Stimulated activated CD8-positive, alpha-beta memory T cell treated with anti-CD3 and anti-CD28 coated beads, Interleukin-7, amount 100 ng/mL, for 4 hours (primary cell): ENCODE measurements at regions not wholly inside any gene's neighbourhood (a gene's known extent, or its start where the extent isn't known, plus 50 kb on each side); places are given as distances from the start of the nearest gene placed in this dataset.

Experiments
- DNase-seq, 2 donors: peaks; one replicate each; pipeline ENCODE4 v3.0.0-alpha.2; 2020; ENCODE audit warnings: low read depth in 2 of 2

GRCh38 chr22:49097171-49097925 lies 730.3 kb downstream of the BRD1 start:
- DNase-seq: no peak

DNA sequence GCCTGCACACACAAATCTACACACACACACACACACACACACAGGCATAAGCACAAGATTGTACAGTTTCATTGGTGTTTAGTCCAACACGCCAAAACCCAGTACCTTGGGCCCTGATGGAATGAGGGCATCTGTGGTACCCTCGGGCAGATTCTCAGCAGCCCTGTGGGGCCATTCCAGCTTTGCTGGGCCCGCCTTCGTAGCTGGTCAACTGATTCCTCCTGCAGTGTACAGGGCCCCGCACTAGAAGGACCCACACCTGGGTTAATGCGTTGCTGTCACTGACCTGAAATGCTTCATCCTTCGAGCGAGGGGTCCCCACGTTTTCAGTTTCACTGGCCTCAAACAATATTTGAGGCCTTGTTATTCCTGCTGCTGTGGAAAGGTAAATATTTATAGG lies 731.2 kb downstream of the BRD1 start:
- DNase-seq: no peak

GRCh38 chr22:49095366-49095765 lies 732.3 kb downstream of the BRD1 start:
- no peak for DNase-seq

- DNase-seq: no peak
Observed at GRCh38 chr22:49094858-49095257, 732.8 kb downstream of the BRD1 start.

GRCh38 chr22:49094151-49094550 lies 733.5 kb downstream of the BRD1 start:
- DNase-seq: no peak

- DNase-seq: no peak
Observed at GRCh38 chr22:49093192-49093880, 734.3 kb downstream of the BRD1 start.

DNA sequence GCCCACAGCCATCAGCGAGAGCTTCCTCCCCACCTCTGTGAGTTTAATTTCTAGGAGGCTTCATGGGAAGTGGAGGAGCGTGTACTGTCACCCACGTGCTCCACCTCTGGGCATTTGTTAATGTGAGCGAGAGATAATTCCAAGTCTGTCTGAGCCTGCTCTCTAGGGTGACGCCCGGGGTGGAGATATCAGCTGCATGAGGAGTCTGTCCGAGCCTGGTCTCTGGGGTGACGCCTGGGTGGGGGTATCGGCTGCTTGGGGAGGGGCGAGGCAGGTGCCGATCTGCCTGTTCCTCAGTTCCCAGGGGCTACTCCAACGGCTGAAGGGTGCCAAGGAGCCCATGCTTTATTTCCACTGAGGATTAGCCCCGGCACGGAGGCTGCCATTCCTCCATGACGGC lies 735.0 kb downstream of the BRD1 start:
- DNase-seq: no peak

- DNase-seq: no peak
Observed at GRCh38 chr22:49091917-49092545, 735.6 kb downstream of the BRD1 start.

GRCh38 chr22:49091451-49091850 lies 736.2 kb downstream of the BRD1 start:
- DNase-seq: no peak

DNA sequence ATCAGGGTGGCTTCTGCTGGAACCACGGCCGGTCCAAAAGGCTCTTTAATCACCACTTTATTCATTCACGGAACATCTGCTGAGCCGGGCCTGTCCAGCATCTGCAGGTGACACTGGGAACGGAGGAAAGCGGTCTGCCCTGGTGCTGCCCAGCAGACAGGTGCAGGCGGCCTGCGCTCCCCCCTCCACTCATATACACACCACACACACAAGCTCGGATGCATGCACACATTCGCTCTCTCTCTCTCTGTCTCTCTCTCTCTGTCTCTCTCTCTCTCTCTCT lies 736.9 kb downstream of the BRD1 start:
- DNase-seq: no peak

GRCh38 chr22:49090061-49090852 lies 737.4 kb downstream of the BRD1 start:
- DNase-seq: no peak

DNA sequence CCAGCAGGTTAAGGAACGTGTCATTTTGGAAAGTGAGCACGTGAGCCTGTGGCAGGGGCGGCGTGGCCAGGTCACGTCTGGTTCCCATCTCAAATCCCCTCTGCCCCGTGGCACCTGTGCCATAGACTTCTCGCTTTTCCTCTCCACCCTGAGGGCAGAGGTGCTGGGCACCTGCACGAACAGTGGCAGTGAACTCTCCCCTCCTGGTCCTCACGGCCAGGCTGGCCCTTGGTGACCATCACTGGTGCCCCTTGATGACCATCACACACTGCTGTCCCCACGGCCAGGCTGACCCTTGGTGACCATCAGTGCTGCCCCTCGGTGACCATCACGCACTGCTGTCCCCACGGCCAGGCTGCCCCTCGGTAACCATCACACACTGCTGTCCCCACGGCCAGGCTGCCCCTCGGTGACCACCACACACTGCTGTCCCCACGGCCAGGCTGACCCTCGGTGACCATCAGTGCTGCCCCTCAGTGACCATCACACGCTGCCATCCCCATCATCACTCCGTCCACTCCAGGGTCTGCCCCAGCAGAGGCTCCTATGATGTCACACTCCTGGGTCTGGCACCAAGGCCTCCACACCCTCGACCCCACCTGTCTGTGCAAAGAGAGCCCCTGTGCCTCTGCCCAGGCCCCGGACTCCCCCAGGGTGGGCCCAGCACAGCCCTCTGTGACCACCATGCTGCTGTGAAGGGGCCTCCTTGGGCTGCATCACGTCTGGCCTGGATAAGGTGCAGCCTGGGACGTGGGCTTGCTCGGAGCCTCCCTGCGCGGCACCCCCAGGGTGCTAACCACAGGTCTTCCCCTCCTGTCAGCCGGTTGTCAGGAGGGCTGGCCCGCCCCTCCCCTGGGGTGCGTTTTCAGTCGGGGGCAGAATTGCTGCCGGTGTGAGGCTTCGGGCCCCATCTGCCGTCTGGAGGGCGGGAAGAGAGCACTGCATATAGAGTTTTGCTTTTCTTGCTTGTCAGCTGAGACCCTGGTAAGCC lies 738.6 kb downstream of the BRD1 start:
- no peak for DNase-seq

- no peak for DNase-seq
Observed at GRCh38 chr22:49087716-49088601, 739.7 kb downstream of the BRD1 start.

- DNase-seq: no peak
Observed at GRCh38 chr22:49087198-49087597, 740.5 kb downstream of the BRD1 start.

DNA sequence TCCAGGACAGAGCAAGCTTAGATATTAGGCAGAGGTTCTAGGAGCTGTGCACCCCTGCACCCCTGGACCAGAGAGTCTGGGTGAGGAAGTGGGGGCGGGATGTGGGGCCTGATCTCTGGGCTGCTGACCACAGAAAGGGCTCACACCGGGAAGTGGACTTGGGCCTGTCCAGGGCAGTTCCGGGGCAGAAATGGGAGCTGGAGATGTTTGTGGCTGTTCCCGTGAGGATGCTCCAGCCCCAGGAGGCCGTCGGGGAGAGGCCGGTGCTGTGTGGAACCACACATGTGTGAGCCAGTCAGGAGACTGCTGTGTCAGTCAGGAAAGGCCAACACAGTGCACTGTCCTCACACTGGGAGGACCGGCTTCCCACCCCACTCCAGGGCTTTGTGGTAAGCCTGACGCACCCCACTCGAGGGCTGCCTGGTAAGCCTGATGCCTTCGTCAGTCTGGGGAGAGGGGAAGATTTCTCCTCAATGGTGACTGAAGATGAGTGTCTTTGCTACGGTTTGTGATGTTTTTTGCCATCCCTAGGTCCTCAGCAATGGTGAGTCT lies 741.0 kb downstream of the BRD1 start:
- DNase-seq: no peak

DNA sequence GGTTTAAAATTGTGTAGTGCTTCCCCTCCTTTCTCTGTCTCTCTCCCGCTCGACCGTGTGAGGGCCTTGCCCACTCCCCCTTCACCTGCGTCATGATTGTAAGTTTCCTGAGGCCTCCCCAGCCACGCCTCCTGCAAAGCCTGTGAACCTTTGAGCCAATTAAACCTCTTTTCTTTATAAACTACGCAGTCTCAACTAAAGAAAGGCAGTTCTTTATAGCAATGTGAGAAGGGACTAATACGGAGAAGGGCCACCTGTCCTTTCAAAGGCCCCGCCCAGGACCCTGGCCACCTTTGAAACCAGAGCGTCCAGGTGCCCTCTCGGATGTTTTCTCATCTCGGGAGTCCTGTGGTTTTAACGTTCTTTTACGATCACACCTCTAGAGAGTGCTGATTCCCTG lies 741.5 kb downstream of the BRD1 start:
- no peak for DNase-seq

DNA sequence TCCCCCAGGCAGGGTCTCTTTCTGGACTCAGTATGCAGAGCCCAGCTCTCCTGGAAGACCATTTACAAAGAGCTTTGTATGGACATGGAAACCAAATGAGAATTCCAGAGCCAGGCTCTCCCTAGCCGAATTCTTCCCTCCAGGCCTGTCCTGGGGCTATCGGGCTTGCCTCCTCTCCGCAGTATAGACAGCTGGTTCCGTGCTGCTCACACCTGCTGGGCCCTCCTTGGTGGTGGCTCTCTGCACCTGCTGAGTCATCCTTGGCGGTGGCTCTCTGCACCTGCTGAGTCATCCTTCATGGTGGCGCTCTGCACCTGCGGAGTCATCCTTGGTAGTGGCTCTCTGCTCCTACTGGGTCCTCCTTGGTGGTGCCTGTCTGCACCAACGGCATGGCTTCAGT lies 743.5 kb downstream of the BRD1 start:
- DNase-seq: no peak

- DNase-seq: no peak
Observed at GRCh38 chr22:49083607-49084006, 744.1 kb downstream of the BRD1 start.

DNA sequence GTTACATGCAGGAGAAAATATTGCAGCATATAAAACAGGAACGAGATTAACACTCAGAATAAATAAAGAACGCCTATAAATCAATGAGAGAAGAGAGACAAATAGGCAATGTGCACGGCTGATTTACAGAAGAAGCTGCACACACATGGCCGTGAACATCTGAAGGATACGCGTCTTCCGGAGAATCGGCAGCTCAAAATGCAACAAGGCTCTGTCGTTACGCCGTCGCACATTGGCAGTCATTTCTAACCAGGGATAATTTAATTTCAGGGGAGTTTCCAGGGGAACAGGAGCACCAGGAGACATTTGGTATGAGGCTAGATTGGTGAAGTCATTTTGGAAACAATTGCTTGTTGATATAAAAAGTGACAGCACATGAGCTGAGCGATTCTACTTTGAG lies 745.2 kb downstream of the BRD1 start:
- DNase-seq: no peak

- no peak for DNase-seq
Observed at GRCh38 chr22:49081926-49082325, 745.7 kb downstream of the BRD1 start.
